ENCODE measurements at regions not wholly inside any gene's neighbourhood (a gene's known extent, or its start where the extent isn't known, plus 50 kb on each side); places are given as distances from the start of the nearest gene placed in this dataset.
"Not testable (repeated sequence)": the region's sequence is repeated elsewhere in the genome, so short reads cannot be mapped to it uniquely, and the experiment has no call there.

GRCh38 chr2:139457873-139458272, 677.7 kb upstream of the NXPH2 start:
- TF ChIP-seq ZFX (IDR thresholded peaks at IDR 0.05) (no peak), CTCF (conservative IDR thresholded peaks at IDR 0.05) (no peak)
- H3K27ac ChIP-seq: no peak overlapping the region

- TF ChIP-seq CTCF (conservative IDR thresholded peaks at IDR 0.05) (no peak), ZFX (IDR thresholded peaks at IDR 0.05) (no peak)
Observed at GRCh38 chr2:139454251-139454650, 674.1 kb upstream of the NXPH2 start.

GRCh38 chr2:139439100-139439499, 658.9 kb upstream of the NXPH2 start:
- no peak overlapping the region for H3K27ac ChIP-seq
- no peak for TF ChIP-seq ZFX (IDR thresholded peaks at IDR 0.05)
- TF ChIP-seq CTCF (conservative IDR thresholded peaks at IDR 0.05): no peak

More at GRCh38 chr2:139454251-139454650, 674.1 kb upstream of the NXPH2 start:
- no peak overlapping the region for H3K27ac ChIP-seq

GRCh38 chr2:139438478-139438877, 658.3 kb upstream of the NXPH2 start:
- H3K27ac ChIP-seq: no peak overlapping the region
- TF ChIP-seq ZFX (IDR thresholded peaks at IDR 0.05) (no peak), CTCF (conservative IDR thresholded peaks at IDR 0.05) (no peak)

DNA sequence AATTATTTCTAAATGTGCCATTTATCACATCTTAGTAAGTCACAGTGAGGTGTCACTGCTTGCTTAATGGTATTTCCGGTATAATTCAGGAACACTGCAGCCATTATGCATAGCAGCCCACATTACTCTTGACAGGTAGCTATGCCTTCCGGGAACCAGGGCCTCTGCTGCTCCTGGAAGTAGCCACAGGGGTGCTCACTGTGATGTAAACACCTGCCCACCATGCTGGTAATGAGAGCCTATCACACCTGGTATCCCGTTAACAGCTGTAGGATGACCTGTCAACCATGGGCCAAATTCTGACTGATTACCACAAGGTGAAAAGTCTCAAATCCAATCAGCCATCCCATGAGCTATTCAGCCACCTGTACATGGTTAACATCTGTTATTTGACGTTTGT, 647.0 kb upstream of the NXPH2 start:
- no peak for TF ChIP-seq CTCF (conservative IDR thresholded peaks at IDR 0.05)
- TF ChIP-seq ZFX (IDR thresholded peaks at IDR 0.05): no peak

DNA sequence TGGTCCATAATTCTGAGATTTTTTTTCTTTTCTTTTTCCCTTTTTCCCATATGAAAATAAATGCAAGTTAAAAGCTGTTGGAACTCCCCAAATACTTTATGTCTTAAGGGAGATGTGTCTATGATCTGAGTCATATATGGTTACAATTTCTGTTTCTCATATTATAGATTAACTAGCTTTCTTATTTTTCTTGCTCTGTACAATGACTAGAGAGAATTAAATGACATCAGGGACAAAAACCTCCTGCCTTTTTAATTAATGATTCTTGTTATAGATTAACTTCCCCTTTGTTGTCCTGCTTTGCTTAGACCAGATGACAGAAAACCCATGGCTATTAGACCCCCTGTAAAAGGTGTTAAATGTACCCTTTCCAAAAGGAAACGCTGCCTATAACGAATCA, 643.9 kb upstream of the NXPH2 start:
- H3K27ac ChIP-seq: no peak overlapping the region
- TF ChIP-seq ZFX (IDR thresholded peaks at IDR 0.05) (no peak), CTCF (conservative IDR thresholded peaks at IDR 0.05) (no peak)

More for the DNA sequence above, 647.0 kb upstream of the NXPH2 start:
- no peak overlapping the region for H3K27ac ChIP-seq

- TF ChIP-seq CTCF (conservative IDR thresholded peaks at IDR 0.05) (no peak), ZFX (IDR thresholded peaks at IDR 0.05) (no peak)
Observed at GRCh38 chr2:139411236-139411635, 631.0 kb upstream of the NXPH2 start.

GRCh38 chr2:139410833-139411174, 630.6 kb upstream of the NXPH2 start:
- H3K27ac ChIP-seq: not testable (repeated sequence)

More at GRCh38 chr2:139411236-139411635, 631.0 kb upstream of the NXPH2 start:
- no peak overlapping the region for H3K27ac ChIP-seq

DNA sequence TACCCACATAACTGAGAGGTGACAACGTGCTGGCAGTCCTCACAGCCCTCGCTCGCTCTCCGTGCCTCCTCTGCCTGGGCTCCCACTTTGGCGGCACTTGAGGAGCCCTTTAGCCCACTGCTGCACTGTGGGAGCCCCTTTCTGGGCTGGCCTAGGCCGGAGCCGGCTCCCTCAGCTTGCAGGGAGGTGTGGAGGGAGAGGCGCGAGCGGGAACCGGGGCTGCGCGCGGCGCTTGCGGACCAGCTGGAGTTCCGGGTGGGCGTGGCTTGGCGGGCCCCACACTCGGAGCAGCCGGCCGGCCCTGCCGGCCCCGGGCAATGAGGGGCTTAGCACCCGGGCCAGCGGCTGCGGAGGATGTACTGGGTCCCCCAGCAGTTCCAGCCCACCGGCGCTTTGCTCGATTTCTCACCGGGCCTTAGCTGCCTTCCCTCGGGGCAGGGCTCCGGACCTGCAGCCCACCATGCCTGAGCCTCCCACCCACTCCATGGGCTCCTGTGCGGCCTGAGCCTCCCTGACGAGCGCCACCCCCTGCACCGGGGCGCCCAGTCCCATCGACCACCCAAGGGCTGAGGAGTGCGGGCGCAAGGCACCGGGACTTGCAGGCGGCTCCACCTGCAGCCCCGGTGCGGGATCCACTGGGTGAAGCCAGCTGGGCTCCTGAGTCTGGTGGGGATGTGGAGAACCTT, 630.1 kb upstream of the NXPH2 start:
- H3K27ac ChIP-seq: not testable (repeated sequence)
